T47D (cell line): ENCODE measurements at regions not wholly inside any gene's neighbourhood (a gene's known extent, or its start where the extent isn't known, plus 50 kb on each side); places are given as distances from the start of the nearest gene placed in this dataset.

Experiments
- DNase-seq, 2 experiments: peaks; one replicate each; pipeline versions ENCODE4 v3.0.0 to v3.0.0-alpha.2; 2011 to 2012; ENCODE audit warnings: low read depth in 1 of 2, low spot score in 1 of 2
- JUND ChIP-seq: IDR thresholded peaks from 2 replicates; pipeline ENCODE4 v1.6.1; 2012; ENCODE audit warnings: low read depth
- in situ Hi-C: cut with HindIII; loops from 2 replicates; pipeline ENCODE4 v1.10.0; 2016; ENCODE audit warnings: low sequenced_read_pairs, low pct_unique_long_range_greater_than_20kb

DNA sequence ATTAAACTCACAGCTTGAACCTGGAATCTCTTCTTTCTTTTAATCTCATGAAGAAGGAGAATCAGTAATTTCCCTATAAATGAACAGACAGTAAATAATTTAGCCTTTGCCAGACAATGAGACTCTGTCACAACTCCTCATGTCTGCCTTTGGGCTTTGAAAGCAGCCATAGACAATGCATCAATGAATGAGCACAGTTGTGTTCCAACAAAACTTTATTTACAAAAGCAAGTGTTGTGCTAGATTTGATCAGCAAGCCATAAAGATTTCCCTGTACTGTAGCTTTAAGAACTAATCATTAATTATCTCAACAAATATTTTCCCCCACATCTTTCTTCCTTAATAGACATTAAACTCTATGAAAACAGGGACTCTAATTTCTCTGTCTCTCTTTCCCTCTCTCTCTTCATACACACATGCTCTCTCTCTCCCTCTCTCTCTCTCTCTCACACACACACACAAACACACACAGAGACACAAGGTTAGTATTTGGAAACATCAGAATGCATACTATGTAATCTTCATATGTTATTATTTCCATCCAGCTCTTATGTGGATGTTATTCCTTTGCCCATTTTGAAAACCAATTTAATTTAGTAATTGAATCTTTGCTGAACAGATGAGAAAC lies 1209.8 kb upstream of the CDH6 start:
- in situ Hi-C loops: no loop called here

DNA sequence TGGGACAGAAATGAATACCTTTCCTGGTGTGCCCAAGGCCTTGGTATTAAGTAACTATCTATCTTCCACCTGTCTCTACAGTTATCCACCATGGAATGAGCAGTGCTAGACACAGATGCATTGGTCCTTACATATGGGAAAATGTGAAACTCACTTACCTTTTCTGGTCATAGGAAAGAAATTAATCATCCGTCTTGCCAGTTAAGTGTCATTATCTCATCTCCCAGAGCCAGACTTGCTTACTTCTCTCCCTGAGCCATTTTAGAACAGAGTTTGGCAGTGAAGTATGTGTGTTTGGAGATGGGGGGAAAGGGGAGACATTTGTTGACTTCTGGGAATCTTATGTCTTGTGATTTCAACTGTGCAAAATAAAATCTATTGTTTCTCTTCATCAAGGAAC lies 1211.0 kb upstream of the CDH6 start:
- in situ Hi-C loops: no loop called here
- DNase-seq: no peak
- no peak for TF ChIP-seq JUND

More for the DNA sequence above, 1209.8 kb upstream of the CDH6 start:
- no peak for DNase-seq
- TF ChIP-seq JUND: no peak

DNA sequence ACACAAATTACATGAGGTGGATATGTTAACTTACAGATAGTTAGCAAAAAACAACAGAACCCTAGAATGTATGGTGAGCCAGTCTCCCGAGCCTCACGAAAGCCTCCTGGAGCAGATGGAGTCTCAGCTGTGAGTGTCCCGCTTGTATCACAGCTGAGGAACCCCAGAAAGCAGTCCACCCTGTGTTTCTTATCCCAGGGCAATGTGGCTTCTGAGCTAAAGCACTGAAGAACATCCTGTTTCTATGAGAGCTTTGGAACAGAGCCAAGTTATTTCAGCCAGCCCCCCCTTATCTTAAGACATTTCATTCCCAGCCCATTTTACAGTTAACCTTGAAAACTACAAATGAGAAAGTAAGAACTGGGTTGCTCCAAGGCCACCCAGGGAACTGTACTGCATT lies 1220.9 kb upstream of the CDH6 start:
- no peak for DNase-seq
- no peak for TF ChIP-seq JUND
- in situ Hi-C loops: no loop called here

DNA sequence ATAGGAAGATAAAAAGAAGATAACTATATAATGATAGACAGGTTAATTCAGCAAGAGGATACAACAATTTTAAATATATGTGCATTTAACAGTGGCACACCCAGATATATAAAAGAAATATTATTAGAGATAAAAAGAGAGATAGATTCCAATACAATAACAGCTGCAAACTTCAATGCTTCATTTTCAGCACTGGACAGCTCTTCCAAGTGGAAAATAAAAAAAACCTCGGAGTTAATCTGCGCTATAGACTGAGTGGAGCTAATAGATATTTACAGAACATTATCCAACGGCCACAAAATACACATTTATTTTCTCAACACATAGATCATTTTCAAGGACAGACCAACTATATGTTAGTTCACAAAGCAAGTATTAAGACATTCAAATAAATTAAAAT lies 1229.5 kb upstream of the CDH6 start:
- TF ChIP-seq JUND: no peak
- in situ Hi-C loops: no loop called here
- DNase-seq: peak in 1 of 2 experiments; percentile 43

DNA sequence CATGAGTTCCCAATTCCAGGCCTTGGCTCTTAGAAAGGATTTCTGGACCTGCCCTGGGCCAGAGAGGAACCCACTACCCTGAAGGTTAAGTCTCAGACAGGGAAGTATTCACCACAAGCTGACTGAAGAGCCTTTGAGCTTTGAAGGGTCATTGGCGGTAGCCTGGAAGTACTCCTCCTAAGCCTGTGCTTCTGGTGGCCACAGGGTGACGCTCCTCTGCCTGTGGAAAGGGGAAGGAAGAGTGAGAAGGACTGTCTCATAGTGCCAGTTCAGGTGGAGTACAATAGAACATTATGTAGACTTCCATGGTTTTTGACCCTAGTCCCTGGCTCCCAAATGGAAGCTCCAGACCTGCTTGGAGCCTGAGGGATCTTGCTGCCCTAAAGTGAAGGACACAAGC lies 1233.2 kb upstream of the CDH6 start:
- in situ Hi-C loops: no loop called here
- DNase-seq: no peak
- no peak for TF ChIP-seq JUND

DNA sequence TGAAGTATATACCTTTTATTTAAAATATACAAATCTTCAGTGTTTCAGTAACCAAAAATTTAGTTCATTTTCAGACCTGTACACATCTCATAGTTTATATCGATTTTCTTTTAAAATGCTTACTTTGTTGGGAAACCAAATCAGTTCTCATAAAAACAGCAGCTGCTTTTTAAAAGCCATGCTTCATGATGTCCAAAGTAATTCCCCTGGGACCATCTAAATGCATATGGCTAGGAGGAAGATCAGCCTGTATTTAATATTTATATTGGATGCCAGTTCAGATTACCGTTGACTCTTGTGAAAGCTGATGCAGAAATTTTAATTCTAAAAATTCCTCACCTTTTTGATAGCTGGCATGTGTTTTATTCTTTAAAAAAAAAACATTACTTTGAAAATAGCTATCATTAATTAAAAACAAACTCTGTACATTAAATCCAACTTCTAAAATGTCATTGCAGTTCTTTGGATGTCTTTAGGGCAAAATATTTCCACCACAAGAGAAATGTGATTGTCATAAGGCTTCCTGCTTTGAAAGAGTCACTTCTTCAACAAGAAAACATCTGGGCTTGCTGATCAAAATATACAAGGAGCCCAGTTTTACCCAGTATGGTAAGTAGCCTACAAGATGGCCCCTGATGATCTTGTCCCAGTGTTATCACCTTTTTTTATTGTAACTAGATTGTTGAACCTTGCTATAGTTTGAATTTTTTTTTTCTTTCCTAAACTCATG lies 1242.9 kb upstream of the CDH6 start:
- in situ Hi-C loops: no loop called here
- DNase-seq: no peak
- TF ChIP-seq JUND: no peak

DNA sequence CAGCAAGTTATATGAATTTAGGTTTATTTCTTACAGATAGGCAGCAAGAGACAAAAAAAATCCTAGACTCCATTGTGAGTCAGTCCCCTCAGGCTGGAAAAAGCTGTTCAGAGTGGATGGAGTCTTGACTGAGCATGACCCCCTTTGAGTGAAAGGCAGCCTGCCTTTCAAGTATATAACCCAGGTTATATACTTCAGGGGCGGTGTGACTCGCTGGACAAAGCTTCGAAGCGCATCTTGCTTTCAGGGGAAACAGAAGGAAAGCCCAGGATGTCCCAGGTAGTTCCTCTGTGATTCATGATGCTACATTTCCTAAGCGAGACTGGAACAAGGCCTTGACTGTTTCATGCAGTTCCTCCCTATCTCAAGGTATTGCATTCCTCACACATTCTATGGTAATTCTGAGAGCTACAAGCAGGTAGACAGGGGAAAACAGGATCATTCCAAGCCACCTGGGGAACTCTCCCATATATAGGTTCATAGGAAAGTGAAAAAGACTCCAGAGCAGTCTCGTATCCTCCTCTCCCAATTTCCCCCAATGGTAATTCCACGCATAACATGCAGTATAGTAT lies 1244.1 kb upstream of the CDH6 start:
- DNase-seq: no peak
- in situ Hi-C loops: no loop called here
- TF ChIP-seq JUND: no peak

DNA sequence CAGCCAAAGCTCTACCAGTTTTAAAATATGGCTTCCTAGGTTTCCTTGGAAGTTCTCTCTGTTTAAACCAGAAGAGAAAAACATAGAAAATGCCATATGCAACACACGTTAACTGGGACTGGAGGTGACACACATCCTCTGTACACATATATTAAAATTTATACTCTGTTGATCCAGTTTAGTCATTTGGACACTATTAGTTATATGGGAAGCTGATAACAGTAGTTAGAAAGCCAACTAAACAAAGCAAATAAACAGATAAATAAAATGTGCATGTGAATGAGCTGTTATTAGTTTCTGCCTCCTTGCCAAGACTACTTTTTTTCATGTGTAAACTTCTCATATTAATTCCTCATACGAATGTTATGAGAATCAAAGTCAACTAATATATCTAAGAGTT lies 1249.2 kb upstream of the CDH6 start:
- no peak for TF ChIP-seq JUND
- no peak for DNase-seq
- in situ Hi-C loops: no loop called here

DNA sequence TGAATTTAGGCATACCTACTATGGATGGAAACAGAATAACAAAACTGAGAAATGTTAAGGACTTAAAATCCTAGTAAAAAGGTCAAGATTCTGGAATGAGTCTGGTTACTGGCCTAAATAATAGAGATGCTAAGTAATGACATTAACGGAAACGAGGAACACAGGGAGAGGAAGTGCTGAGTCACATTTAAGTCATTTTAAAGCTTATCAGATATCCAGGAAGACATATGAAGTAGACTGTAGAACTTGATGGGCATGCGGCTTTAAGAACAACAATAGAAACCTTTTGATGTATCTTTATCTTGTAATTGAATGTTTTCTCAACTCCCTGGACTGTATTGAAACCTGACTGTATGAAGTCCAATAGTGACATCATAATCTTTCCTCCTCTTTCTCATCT lies 1251.4 kb upstream of the CDH6 start:
- no peak for DNase-seq
- no peak for TF ChIP-seq JUND
- in situ Hi-C loops: no loop called here

DNA sequence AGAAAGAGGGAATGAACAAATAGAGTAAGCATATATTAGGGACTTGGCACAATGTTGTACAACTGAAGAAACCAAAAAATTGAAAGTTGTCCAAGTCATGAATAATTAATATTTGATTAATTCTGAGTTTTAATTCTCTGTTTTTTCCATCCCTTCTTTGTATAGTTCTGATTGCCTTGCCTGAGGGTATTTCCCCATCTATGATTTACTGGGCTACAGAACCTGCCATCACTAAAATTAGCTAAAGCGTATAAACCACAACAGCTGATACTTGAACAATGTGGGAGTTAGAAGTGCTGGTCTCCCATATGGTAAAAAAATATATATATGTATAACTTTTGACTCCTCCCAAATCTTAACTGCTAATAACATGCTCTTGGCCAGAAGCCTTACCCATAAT lies 1253.5 kb upstream of the CDH6 start:
- no peak for DNase-seq
- TF ChIP-seq JUND: no peak
- in situ Hi-C loops: no loop called here

DNA sequence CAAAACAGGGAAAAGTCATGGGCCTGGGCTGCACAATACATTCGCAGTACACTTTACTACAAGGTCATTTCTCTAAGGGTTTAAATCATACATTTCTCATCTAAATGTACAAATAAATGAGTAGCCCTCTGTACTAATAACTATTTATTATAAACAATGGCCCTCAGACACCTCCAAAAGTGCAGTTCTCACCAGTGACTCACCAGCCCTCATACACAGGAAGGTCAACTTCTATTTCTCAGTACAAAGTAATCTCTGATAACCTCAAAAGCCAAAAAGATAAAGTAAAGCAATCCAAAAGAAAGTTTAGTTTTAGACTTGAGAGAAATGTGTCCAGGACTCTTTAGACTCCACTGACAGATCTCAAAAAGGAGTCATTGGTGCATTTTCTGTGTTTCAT lies 1258.1 kb upstream of the CDH6 start:
- in situ Hi-C loops: no loop called here
- DNase-seq: no peak
- TF ChIP-seq JUND: no peak

DNA sequence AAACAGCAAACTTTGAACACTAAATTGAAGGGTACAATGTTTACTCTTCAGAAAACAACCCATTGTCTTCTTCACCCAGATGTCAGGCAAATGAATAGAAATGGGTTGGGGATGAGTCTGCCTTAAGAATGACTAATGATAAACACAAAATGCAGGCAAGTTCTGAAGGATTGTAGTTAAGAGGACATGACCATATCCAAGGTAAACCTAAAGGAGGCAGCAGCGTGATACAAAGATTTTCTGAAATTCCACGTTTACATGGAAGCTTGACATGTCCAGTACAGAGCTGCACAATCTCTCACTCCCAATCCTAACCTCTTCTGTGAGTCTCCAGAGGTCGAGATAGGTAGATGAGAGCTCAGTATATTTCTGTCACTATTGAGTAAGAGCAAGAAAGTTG lies 1263.2 kb upstream of the CDH6 start:
- TF ChIP-seq JUND: no peak
- in situ Hi-C loops: no loop called here
- no peak for DNase-seq

DNA sequence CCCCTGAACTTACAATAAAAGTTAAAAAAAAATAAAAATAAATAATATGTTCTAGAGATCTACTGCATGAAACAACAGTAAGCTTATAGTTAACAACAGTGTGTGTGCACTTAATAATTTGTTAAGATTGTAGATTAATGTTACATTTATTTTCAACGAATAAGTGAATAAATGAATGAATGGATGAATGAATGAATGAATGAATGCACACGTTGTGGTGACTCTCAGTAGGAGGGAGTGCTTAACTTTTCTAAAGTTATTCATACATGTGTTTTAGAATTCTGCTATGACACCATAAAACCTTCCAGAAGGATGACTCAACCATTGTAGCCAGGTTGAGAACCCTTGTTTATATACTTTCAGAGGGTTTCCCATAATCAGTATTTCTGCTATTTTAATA lies 1269.4 kb upstream of the CDH6 start:
- TF ChIP-seq JUND: no peak
- in situ Hi-C loops: no loop called here
- no peak for DNase-seq
